ENCODE measurements at regions not wholly inside any gene's neighbourhood (a gene's known extent, or its start where the extent isn't known, plus 50 kb on each side); places are given as distances from the start of the nearest gene placed in this dataset.

- ChIA-PET CTCF (no interaction called here), POLR2A (no interaction called here)
- H3K4me1 ChIP-seq (ENCODE audit: control insufficient read depth, extremely low read depth, insufficient read depth, low read length): no peaks in the 10 kb centered on the region
- no peak overlapping the region for H3K4me3 ChIP-seq (replicated peaks in 1 of 3; ENCODE audit: insufficient read depth in 1 of 3, low read depth in 1 of 3, low read length in 3 of 3)
- no peaks in the 10 kb centered on the region for H3K9me3 ChIP-seq (replicated peaks; ENCODE audit: control insufficient read depth, insufficient read depth, low read length)
- no peaks in the 10 kb centered on the region for H3K36me3 ChIP-seq (ENCODE audit: control insufficient read depth in 2 of 2, extremely low read depth in 1 of 2, insufficient read depth in 2 of 2, low read length in 2 of 2)
- TF ChIP-seq EZH2 (IDR thresholded peaks at IDR 0.05; ENCODE audit: borderline replicate concordance, low read depth, low read length, severe bottlenecking) (no peak), POLR2A (IDR thresholded peaks at IDR 0.05; ENCODE audit: low read depth, low read length) (no peak), MYC (IDR thresholded peaks at IDR 0.05; ENCODE audit: low read depth, low read length) (no peak), JUN (IDR thresholded peaks at IDR 0.05; ENCODE audit: borderline replicate concordance, insufficient read depth, insufficient read length, low read depth) (no peak), POLR2AphosphoS5 (IDR thresholded peaks at IDR 0.05; ENCODE audit: insufficient read depth, low read depth, low read length) (no peak), FOS (IDR thresholded peaks at IDR 0.05; ENCODE audit: borderline replicate concordance, insufficient read depth, low read length) (no peak), GATA2 (IDR thresholded peaks at IDR 0.05; ENCODE audit: insufficient read depth, insufficient read length, low read depth, low read length) (no peak), CTCF (IDR thresholded peaks at IDR 0.05; ENCODE audit: extremely low read depth in 1 of 2, insufficient read depth in 1 of 2, low read depth in 1 of 2, low read length in 2 of 2) (no peak)
- TF ChIP-seq, protein P1, sequence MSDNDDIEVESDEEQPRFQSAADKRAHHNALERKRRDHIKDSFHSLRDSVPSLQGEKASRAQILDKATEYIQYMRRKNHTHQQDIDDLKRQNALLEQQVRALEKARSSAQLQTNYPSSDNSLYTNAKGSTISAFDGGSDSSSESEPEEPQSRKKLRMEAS (IDR thresholded peaks at IDR 0.05; ENCODE audit: insufficient read depth, insufficient read length): no peak
- H3K27ac ChIP-seq (ENCODE audit: insufficient read depth, low read depth, low read length): no peak overlapping the region
- dilution Hi-C loops (cut with MboI; ENCODE audit: extremely low pct_ligation_motif_present, low sequenced_read_pairs): no loop called here
- no peaks in the 10 kb centered on the region for H3K79me2 ChIP-seq (ENCODE audit: control insufficient read depth, insufficient read depth, low read length)
- FAIRE-seq (no peak), DNase-seq (ENCODE audit: low read depth, low spot score) (no peak)
- H2AFZ ChIP-seq (ENCODE audit: low read depth, low read length): no peak overlapping the region
- H4K20me1 ChIP-seq (replicated peaks; ENCODE audit: control insufficient read depth, extremely low read depth, insufficient read depth, low read length): no peaks in the 10 kb centered on the region
- intact Hi-C loops (cut with micrococcal nuclease): no loop called here
- no peak overlapping the region for H3K9ac ChIP-seq (replicated peaks; ENCODE audit: extremely low read depth, insufficient read depth, low read length)
- BruUV-seq (replicated peaks): no TSS peak
- no peak overlapping the region for H3K4me2 ChIP-seq (ENCODE audit: insufficient read depth, low read length)
- H3K27me3 ChIP-seq (ENCODE audit: control insufficient read depth in 2 of 2, insufficient read depth in 2 of 2, low read length in 2 of 2): peaks cover 0 to 6% of the 10 kb centered on the region in 2 experiments
- no peaks in the 10 kb centered on the region for H3K9me1 ChIP-seq (replicated peaks; ENCODE audit: control insufficient read depth, extremely low read depth, insufficient read depth, low read length)
Observed at GRCh38 chrX:134183665-134184064, 53.3 kb upstream of the CCDC160 start.
